ENCODE measurements at regions not wholly inside any gene's neighbourhood (a gene's known extent, or its start where the extent isn't known, plus 50 kb on each side); places are given as distances from the start of the nearest gene placed in this dataset.
"Not testable (repeated sequence)": the region's sequence is repeated elsewhere in the genome, so short reads cannot be mapped to it uniquely, and the experiment has no call there.

GRCh38 chr2:39995005-39995737, 216.1 kb upstream of the THUMPD2 start:
- DNase-seq: no peak

DNA sequence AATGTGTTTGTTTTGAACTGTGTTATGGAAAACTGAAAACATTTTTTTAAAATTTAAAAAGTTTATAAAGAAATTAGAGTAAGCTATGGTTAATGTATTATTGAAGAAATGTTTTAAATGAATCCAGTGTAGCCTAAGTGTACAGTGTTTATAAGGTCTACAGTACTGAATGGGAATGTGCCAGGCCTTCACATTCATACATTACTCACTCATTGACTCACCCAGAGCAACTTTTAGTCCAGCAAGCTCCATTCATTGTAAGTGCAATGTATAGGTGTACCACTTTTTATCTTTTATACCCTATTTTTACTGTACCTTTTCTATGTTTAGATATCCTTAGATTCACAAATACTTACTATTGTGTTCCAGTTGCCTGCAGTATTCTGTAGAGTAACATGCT, 215.1 kb upstream of the THUMPD2 start:
- no peak for DNase-seq

GRCh38 chr2:39991298-39991697, 212.2 kb upstream of the THUMPD2 start:
- DNase-seq: no peak

DNA sequence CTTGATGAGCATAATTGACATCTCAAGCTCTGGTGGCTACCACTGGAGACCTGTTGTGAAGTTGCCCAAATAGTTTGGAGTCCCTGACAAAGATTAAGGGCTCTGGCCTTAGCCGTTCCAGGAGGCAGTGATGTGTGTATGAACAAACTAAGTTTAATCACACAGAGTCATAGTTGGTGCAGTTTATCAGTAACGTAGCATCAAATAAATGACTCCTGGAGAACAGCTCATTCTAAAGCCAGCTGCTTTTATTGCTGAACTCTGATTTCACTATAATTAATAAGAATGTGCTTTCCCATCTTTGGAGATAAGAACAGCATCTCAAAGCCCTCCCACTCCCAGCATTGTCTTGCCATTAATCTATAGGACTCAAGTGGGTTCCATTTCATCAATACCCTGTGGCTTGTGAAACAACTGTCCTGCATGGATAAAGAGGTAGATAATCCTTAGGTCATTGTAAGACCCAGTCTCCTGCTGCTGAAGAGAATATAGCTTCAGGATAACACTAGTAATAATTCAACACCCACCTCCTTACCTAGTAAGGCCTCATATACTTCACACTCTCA, 211.4 kb upstream of the THUMPD2 start:
- no peak for DNase-seq

GRCh38 chr2:39989888-39990287, 210.8 kb upstream of the THUMPD2 start:
- no peak for DNase-seq

DNA sequence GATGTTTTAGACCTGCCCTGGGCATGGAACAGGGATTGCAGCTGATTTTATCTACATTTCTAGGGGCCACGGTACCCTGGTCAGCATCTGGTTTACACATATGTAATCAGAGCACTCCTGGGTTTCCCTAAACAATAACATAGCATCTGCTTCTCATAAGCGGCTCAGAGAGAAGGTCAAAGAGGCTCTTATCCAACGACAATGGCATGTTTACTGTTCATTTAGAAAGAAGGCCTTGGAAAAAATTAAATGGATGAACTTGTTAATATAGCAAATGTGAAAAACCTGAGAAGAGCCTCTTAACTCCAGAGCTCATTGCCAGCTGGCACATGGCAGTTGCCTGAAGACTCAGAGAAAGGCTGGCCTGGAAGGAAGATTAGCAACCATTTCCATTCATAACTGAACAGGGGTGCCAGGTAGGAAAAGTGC, 202.8 kb upstream of the THUMPD2 start:
- no peak for DNase-seq

- DNase-seq: no peak
Observed at GRCh38 chr2:39975476-39976020, 196.5 kb upstream of the THUMPD2 start.

GRCh38 chr2:39968037-39968436, 189.0 kb upstream of the THUMPD2 start:
- no peak for DNase-seq

DNA sequence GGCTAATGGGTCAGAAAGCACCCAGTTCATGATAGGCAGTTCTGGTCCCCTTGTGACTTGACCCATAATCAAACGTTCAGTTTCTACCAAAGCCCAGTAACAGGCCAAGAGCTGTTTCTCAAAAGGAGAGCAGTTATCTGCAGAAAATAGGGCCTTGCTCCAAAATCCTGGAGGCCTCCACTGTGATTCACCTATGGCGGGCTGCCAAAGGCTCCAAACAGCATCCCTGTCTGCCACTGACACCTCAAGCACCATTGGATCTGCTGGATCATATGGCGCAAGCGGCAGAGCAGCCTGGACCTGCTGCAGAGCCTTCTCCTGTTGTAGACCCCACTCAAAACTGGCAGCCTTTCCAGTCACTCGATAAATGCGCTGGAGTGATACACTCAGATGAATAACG, 181.6 kb upstream of the THUMPD2 start:
- not testable (repeated sequence) for DNase-seq

GRCh38 chr2:39954346-39954745, 175.3 kb upstream of the THUMPD2 start:
- no peak for DNase-seq

DNA sequence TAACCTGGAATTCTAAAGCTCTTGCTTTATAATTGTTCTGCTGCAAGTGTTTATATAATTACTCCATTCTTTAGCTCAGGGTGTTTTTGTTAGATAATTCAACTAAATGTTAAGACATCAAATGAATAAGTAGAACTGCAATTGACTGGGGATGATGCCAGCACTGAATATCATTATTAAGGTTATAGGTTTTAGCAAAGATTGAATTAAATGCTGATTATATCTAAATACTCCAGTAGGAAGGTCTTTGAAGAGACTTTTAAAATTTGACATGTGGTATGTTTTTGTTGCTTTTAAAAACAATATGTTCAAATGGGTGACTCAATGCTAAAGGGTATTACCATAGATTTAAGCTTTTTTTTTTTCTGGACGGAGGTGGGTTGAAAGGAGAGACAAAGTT, 170.1 kb upstream of the THUMPD2 start:
- DNase-seq: no peak

GRCh38 chr2:39948016-39948719, 169.1 kb upstream of the THUMPD2 start:
- DNase-seq: no peak

- no peak for DNase-seq
Observed at GRCh38 chr2:39947294-39948015, 168.4 kb upstream of the THUMPD2 start.

- DNase-seq: no peak
Observed at GRCh38 chr2:39942950-39943349, 163.9 kb upstream of the THUMPD2 start.

DNA sequence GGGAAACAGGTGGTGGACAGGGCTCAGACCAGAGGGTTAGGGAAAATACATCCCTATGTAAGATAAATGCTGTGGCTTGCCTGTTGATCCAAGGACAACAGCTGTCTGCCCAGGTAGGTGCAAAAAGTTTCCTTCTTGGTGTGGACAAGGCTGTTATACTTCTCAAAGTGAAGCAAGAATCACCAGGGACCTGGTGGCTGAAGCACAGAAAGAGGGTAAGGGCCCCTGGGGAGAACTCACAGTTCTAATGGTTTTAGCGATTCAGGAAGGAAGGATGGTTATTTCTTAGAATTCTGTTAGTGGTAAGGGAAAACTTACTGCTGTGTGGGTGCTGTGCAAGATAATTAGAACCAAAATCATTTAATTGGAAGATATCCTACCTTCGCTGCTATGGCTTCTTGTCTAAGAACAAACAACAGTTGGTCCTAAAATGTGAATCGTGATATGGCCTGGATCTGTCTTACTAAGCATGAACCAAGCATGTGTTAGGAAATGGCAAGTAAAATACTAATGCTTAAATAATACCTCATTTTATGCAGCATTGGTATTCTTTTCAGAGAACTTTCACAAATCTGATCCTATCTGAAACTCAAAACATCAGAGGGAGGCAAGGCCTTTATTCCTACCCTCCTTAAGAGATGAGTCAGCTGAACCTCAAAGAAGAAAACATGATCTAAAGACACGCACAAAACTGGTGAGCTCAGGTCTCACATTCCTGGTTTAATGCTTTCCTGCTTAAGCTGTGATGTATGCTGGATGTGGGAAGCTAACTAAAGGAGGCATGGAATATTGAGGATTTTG, 159.2 kb upstream of the THUMPD2 start:
- no peak for DNase-seq

DNA sequence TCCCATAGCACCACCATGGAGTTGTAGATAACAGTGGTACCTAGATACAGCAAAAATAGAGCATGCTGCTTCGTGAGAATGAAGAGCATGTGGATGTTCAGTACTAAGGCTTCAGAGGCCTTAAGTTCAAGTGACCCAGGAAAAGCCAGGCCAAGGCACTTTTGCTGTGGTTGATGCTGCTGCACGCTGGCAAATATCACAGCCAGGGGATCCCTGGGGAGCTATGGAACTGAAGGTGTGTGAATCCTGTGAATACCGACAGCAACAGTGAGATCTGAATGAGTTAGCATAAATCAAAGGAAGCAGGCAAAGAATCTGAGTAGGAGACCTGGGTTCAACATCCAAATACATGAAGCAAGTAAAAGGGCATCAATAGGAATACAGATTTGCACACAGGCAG, 158.6 kb upstream of the THUMPD2 start:
- DNase-seq: no peak

GRCh38 chr2:39934851-39935250, 155.8 kb upstream of the THUMPD2 start:
- DNase-seq: no peak

DNA sequence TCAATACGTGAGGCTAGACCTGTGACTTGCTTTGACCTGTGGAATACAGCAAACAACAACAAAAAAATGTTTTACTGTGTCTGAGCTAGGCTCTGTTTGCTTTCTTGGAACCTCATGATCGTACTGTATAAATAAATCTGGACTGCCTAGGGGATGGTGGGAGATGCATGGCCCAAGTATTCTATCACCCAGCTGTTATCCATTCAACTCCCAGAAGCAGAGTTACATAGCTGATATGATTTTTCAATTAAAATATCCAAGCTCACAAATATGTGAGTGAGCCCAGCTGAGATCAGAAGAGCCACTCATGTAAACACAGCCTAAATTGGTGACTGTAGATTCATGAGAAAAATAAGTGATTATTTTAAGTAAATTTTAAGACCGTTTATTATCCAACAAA, 154.1 kb upstream of the THUMPD2 start:
- DNase-seq: no peak

DNA sequence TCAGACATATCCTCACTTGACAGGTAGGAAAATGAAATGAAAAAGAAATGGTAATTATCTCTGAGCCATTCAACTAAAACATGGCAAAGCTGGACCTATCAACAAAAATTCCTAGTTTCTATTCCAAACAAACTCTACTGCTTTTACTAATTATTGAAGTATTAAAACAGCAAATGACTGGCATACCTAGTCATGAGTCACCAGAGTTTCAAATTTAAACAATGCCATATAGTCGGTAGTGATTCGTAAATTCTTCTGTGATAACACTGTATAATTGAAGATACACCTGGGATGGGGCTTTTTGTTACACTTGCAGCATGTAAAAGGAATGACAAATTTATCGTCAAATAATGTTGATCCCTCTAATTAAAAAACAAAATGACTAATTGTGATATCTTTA, 153.1 kb upstream of the THUMPD2 start:
- no peak for DNase-seq

DNA sequence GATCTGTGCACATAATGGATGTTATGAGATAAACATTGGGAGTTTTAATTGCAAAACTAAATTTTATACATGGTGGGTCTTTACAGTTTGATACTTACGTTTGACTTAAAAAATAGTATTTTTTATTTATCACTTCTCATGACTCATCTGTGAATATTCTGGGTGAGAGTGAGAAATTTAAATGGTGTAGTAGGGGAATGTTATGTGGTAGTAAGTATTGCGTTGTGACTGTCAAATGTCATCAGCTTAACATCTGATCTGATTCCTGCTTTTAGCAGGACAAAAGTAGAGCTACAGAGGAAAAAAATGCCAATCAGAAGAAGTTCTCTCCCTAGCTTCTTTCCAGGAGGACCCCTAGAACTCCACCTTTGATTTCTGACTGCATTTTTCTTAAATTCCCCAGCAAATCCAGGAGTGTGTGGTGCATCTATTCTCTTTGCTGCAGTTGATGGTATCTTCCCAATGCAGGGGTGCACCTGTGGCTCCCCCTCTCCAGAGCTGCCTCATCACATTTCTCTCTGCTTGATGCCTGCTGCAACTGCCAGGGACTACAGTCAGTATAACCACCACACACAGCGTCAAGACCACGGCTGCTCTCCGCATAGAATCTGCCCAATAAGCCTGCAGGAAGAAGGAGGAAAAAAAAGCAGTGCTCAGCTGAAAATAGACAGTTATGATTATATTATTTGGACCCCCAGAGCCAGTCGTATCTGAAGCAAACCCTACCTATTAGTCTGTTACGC, 151.3 kb upstream of the THUMPD2 start:
- no peak for DNase-seq

GRCh38 chr2:39929531-39929930, 150.5 kb upstream of the THUMPD2 start:
- no peak for DNase-seq

GRCh38 chr2:39925312-39925711, 146.3 kb upstream of the THUMPD2 start:
- DNase-seq: no peak
